Stimulated activated CD4-positive, alpha-beta T cell treated with anti-CD3 and anti-CD28 coated beads, Interleukin-2, amount 100 ng/mL, for 24 hours (primary cell): ENCODE measurements at regions not wholly inside any gene's neighbourhood (a gene's known extent, or its start where the extent isn't known, plus 50 kb on each side); places are given as distances from the start of the nearest gene placed in this dataset.

ENCODE experiments used
- DNase-seq, 2 donors: peaks; one replicate each; pipeline ENCODE4 v3.0.0-alpha.2; 2020

- DNase-seq = no peak
Measured at GRCh38 chr14:101460986-101461750, 100.1 kb upstream of the DIO3 start.

DNA sequence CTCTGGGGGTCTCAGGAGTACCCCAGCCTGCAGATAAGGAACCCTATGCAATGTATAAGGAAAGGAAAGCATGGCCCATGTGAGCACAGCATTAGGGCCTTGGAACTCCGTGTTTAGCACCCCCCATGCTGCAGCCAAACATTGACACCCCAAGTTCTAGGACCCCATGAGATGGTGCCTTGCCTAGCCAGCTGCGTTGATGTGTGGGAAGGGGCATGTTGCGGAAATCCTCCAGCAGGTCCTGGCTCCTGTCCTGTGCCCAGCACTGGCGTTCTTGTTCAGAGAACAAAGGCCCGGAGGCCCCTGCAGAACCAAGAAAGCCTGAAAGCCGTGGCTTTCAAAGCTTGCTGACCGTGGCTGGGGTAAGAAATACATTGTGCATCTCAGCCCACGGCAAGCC lies 99.4 kb upstream of the DIO3 start:
- DNase-seq = no peak

GRCh38 chr14:101462726-101463565 lies 98.3 kb upstream of the DIO3 start:
- no peak for DNase-seq

DNA sequence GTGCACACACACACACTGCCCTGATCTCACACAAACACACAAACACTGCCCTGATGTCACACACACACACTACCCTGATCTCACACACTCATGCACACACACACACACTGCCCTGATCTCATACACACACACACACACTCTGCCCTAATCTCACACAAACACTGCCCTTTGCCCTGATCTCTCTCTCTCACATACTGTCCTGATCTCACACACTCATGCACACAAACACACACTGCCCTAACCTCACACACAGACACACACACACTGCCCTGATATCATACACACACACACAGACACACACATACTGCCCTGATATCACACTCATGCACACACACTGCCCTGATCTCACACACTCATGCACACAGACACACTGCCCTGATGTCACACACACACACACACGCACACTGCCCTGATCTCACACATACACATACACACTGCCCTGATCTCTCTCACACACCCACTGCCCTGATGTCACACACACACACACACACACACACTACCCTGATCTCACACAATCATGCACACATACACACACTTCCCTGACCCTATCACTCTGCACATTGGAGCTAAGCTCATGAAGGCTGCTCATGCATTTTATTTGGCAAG lies 97.6 kb upstream of the DIO3 start:
- DNase-seq = no peak

DNA sequence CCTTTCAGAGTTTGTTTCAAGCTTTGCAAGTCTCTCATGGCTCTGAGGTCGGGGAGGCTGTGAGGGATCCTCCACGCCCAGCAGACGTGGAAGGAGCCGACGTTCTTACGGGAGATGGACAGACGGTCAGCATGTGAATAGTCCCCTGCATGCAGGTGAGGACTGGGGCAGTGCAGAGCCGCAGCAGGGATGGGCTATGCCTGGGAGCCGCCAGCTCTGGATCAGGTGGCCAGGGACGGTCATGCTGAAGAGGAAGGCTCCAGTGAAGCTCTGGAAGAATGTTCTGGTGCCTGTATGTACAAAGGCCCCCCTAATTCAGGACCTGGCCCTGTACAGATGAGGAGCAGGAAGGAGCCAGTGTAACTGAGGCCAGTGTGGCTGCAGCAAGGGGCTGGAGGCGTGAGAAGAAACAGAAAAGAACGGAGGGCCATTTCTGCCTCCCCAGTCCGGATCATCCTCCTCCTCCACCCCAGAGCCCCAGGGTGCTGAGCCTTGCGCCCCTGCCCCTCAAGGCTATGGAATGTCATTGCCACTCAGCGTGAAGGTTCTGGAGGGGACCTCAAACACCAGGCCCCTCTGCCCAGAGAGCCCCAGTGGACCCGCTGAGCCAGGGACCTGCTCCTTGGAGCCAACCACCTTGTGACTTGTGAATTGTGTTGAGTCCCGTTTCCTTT lies 96.8 kb upstream of the DIO3 start:
- no peak for DNase-seq

GRCh38 chr14:101464984-101465794 lies 96.1 kb upstream of the DIO3 start:
- no peak for DNase-seq

DNA sequence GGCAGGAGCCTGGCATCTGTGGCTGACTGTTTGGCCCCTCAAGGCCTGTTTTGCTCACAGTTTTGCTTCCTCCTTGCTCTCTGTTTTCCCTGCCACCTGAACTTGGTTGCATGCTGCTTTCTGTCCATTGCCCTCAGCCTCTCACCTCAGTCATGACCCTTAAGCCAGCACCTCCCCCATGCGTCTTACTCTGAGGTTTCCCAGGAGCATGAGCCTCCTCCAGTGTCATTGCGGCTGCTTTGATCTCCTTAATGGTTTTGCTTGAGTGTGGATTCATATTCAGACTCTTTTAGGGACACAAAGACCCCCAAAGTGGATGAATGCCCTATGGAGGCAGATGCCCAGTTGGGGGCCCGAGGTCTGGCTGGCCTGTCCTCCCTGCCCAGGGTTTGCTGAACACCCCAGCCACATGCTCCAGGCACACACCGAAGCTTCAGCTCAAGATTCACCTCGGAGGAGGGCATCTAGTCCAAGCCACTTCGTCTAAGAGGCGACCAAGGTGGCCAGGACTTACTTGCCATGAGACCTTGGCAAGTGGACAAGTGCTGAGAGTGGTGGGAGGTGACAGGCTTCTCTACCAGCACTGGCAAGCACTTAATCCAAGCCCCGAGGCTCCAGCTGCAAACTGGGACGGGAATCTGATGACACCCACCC lies 95.4 kb upstream of the DIO3 start:
- no peak for DNase-seq

GRCh38 chr14:101466456-101467180 lies 94.7 kb upstream of the DIO3 start:
- no peak for DNase-seq

- DNase-seq = no peak
Measured at GRCh38 chr14:101467181-101467926, 93.9 kb upstream of the DIO3 start.

GRCh38 chr14:101469382-101470247 lies 91.7 kb upstream of the DIO3 start:
- no peak for DNase-seq

GRCh38 chr14:101470266-101470665 lies 91.0 kb upstream of the DIO3 start:
- no peak for DNase-seq

- no peak for DNase-seq
Measured at GRCh38 chr14:101471723-101472517, 89.4 kb upstream of the DIO3 start.

- no peak for DNase-seq
Measured at GRCh38 chr14:101472518-101472849, 88.8 kb upstream of the DIO3 start.

GRCh38 chr14:101473045-101473729 lies 88.1 kb upstream of the DIO3 start:
- no peak for DNase-seq

GRCh38 chr14:101473795-101474562 lies 87.3 kb upstream of the DIO3 start:
- DNase-seq = no peak

DNA sequence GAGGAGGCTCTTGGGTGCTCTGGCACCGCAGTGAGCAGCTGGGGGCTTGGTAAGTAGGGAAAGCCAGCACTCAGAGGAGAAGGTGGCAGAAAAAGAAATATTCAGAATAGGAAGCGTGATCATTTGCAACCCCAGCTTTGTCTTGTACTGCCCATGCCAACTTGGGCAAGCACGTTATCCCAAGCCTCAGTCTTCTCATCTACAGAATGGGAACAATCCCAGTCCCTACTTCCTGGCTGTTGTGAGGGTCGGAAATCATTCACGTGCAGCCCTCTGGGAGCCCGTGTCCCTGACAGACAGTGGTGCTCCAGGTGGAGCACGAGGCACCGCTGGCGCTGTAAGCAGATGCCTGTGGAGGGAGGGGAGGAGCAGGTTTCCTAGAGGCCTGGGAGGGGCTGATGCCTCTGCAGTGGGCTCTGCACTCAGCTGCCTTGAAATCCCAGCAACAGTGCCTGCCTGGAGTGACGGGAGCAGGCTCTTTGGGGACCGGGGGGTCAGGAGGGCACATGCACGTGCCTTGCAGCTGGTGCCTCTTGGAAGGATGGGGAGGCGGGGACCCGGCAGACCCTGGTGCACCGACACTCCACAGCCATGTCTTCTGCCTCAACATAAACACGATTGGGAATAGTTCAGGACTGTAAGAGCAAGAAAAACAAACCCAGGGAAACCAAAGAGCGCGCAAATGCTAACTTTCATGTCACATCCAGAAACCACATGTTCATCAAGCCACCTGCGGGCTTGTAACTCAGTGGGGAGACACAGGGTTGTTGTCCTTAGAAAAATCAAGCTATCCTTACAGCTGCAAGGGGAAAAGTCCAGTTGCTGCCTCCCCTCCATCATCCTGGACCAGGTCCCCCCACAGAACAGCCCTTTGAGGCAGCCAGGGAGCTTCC lies 86.5 kb upstream of the DIO3 start:
- no peak for DNase-seq
